ENCODE measurements at regions not wholly inside any gene's neighbourhood (a gene's known extent, or its start where the extent isn't known, plus 50 kb on each side); places are given as distances from the start of the nearest gene placed in this dataset.

- TF ChIP-seq CTCF (IDR thresholded peaks at IDR 0.05) (no peak), EZH2 (IDR thresholded peaks at IDR 0.05; ENCODE audit: borderline replicate concordance, insufficient read depth, low read depth, low read length, poor library complexity, severe bottlenecking) (no peak)
These were observed 185.7 kb upstream of the NWD2 start for GRCh38 chr4:37058826-37059225.

Measured in B cell (primary cell).